H1 (cell line): ENCODE measurements at regions not wholly inside any gene's neighbourhood (a gene's known extent, or its start where the extent isn't known, plus 50 kb on each side); places are given as distances from the start of the nearest gene placed in this dataset.

ENCODE experiments used
- CTCF ChIA-PET: fragments of 300-600 bp; sonication (Branson Sonifier 250); formaldehyde crosslinking; loops from one replicate; lab custom pipeline; 2021; ENCODE audit not compliant: partially characterized antibody; lab: Charles Lee
- POLR2A ChIA-PET: fragments of 300-600 bp; sonication (Branson Sonifier 250); formaldehyde crosslinking; loops from one replicate; lab custom pipeline; 2021; ENCODE audit warnings: inconsistent platforms; ENCODE audit not compliant: partially characterized antibody; lab: Charles Lee
- DNase-seq, 2 experiments: peaks; one replicate each; pipeline versions ENCODE4 v3.0.0 to v3.0.0-alpha.2; 2010 to 2022; ENCODE audit warnings: low spot score in 2 of 2, low read depth in 1 of 2, mixed read lengths in 1 of 2
- FAIRE-seq: peaks from 2 replicates; lab custom pipeline; 2011; peaks lifted over from hg19 to GRCh38; lab: Jason Lieb, UNC
- H2AFZ ChIP-seq: 2 replicates; pipeline ENCODE4 v1.8.1; 2012; ENCODE audit warnings: low read length, inconsistent platforms
- H2AK5ac ChIP-seq: 2 replicates; pipeline ENCODE4 v1.6.1; 2013; ENCODE audit warnings: low read depth, low read length
- H2BK120ac ChIP-seq: replicated peaks from 2 replicates; pipeline ENCODE3; 2013; ENCODE audit warnings: low read depth, low read length, inconsistent platforms
- H2BK12ac ChIP-seq: 2 replicates; pipeline ENCODE4 v1.6.1; 2013; ENCODE audit warnings: low read depth, low read length
- H2BK15ac ChIP-seq: 2 replicates; pipeline ENCODE4 v1.6.1; 2013; ENCODE audit warnings: low read length
- H2BK20ac ChIP-seq: 2 replicates; pipeline ENCODE4 v1.6.1; 2013; ENCODE audit warnings: low read length
- H2BK5ac ChIP-seq: 2 replicates; pipeline ENCODE4 v1.6.1; 2013; ENCODE audit warnings: low read depth, low read length
- H3K14ac ChIP-seq: 2 replicates; pipeline ENCODE4 v1.6.1; 2013; ENCODE audit warnings: inconsistent platforms; ENCODE audit not compliant: insufficient read length
- H3K18ac ChIP-seq: 2 replicates; pipeline ENCODE4 v1.6.1; 2013; ENCODE audit warnings: low read length; ENCODE audit errors: extremely low read depth
- H3K23ac ChIP-seq: 2 replicates; pipeline ENCODE4 v1.6.1; 2013; ENCODE audit warnings: inconsistent platforms; ENCODE audit not compliant: insufficient read length
- H3K23me2 ChIP-seq: 2 replicates; pipeline ENCODE4 v1.6.1; 2013; ENCODE audit warnings: low read depth, low read length
- H3K27ac ChIP-seq: 2 replicates; pipeline ENCODE4 v1.6.1; 2011; ENCODE audit warnings: low read depth, low read length, inconsistent platforms
- H3K27me3 ChIP-seq, 4 experiments: replicated peaks in 1 of 4; 1 replicate in 1 of 4; 2 replicates in 3 of 4; pipeline versions ENCODE4 v1.6.1 to v1.8.1; 2011 to 2013; ENCODE audit warnings: low read length in 3 of 4, mild to moderate bottlenecking in 3 of 4, inconsistent platforms in 2 of 4, mixed read lengths in 2 of 4, moderate library complexity in 1 of 4; ENCODE audit not compliant: control insufficient read depth in 3 of 4, insufficient read depth in 3 of 4; ENCODE audit errors: extremely low read depth in 1 of 4
- H3K36me3 ChIP-seq, 4 experiments: 2 replicates each; pipeline versions ENCODE4 v1.6.1 to v1.8.1; 2011 to 2013; ENCODE audit warnings: mild to moderate bottlenecking in 4 of 4, low read length in 3 of 4, moderate library complexity in 2 of 4, control low read depth in 1 of 4, inconsistent platforms in 1 of 4; ENCODE audit not compliant: insufficient read depth in 4 of 4, control insufficient read depth in 2 of 4
- H3K4ac ChIP-seq: replicated peaks from 2 replicates; pipeline ENCODE3; 2013; ENCODE audit warnings: low read length, low read depth, mixed read lengths, inconsistent platforms; ENCODE audit not compliant: insufficient read length
- H3K4me1 ChIP-seq, 4 experiments: replicated peaks in 1 of 4; 1 replicate in 1 of 4; 2 replicates in 3 of 4; pipeline versions ENCODE4 v1.6.1 to v1.8.1; 2011 to 2013; ENCODE audit warnings: low read length in 3 of 4, inconsistent platforms in 2 of 4, mixed read lengths in 1 of 4; ENCODE audit not compliant: insufficient read depth in 4 of 4, control insufficient read depth in 3 of 4
- H3K4me2 ChIP-seq, 2 experiments: 2 replicates each; pipeline versions ENCODE4 v1.6.1 to v1.8.1; 2011 to 2013; ENCODE audit warnings: low read depth in 2 of 2, low read length in 2 of 2, control low read depth in 1 of 2, inconsistent platforms in 1 of 2, mild to moderate bottlenecking in 1 of 2; ENCODE audit not compliant: insufficient read depth in 1 of 2
- H3K4me3 ChIP-seq, 4 experiments: fragments of 200-600, 300-600 bp in 1 of 4; sonication (generic), shearing (Covaris generic), sonication (Bioruptor Twin) in 1 of 4; 2 replicates each; pipeline versions ENCODE4 v1.5.1 to v1.8.1; 2011 to 2016; ENCODE audit warnings: low read length in 4 of 4, low read depth in 3 of 4, control low read depth in 2 of 4, inconsistent platforms in 2 of 4, mild to moderate bottlenecking in 2 of 4, mixed read lengths in 1 of 4, moderate library complexity in 1 of 4; ENCODE audit not compliant: insufficient read depth in 2 of 4; ENCODE audit errors: extremely low read depth in 1 of 4
- H3K56ac ChIP-seq: replicated peaks from 2 replicates; pipeline ENCODE3; 2013; ENCODE audit warnings: low read depth, mild to moderate bottlenecking, mixed read lengths, low read length, inconsistent platforms; ENCODE audit not compliant: insufficient read length
- H3K79me1 ChIP-seq: 2 replicates; pipeline ENCODE4 v1.6.1; 2013; ENCODE audit warnings: low read depth, low read length, control low read depth
- H3K79me2 ChIP-seq, 2 experiments: 2 replicates each; pipeline versions ENCODE4 v1.6.1 to v1.8.1; 2012 to 2013; ENCODE audit warnings: low read length in 2 of 2, mild to moderate bottlenecking in 2 of 2, inconsistent platforms in 1 of 2; ENCODE audit not compliant: insufficient read depth in 2 of 2, control insufficient read depth in 1 of 2
- H3K9ac ChIP-seq, 4 experiments: replicated peaks in 1 of 4; 1 replicate in 1 of 4; 2 replicates in 3 of 4; pipeline versions ENCODE4 v1.6.1 to v1.8.1; 2011 to 2013; ENCODE audit warnings: low read depth in 3 of 4, low read length in 3 of 4, control low read depth in 2 of 4, mild to moderate bottlenecking in 2 of 4, moderate library complexity in 2 of 4, inconsistent platforms in 1 of 4; ENCODE audit errors: extremely low read depth in 1 of 4
- H3K9me3 ChIP-seq, 2 experiments: 2 replicates each; pipeline versions ENCODE4 v1.6.1 to v1.8.1; 2012 to 2013; ENCODE audit warnings: mild to moderate bottlenecking in 2 of 2, moderate library complexity in 2 of 2, control low read depth in 1 of 2, inconsistent platforms in 1 of 2, low read depth in 1 of 2, low read length in 1 of 2, mixed read lengths in 1 of 2; ENCODE audit not compliant: insufficient read depth in 2 of 2
- H4K20me1 ChIP-seq, 2 experiments: replicated peaks in 1 of 2; 2 replicates each; pipeline versions ENCODE3 to v1.8.1; 2011 to 2013; ENCODE audit warnings: inconsistent platforms in 2 of 2, low read length in 2 of 2, mild to moderate bottlenecking in 1 of 2; ENCODE audit not compliant: insufficient read depth in 2 of 2, control insufficient read depth in 1 of 2
- H4K5ac ChIP-seq: 2 replicates; pipeline ENCODE4 v1.6.1; 2013; ENCODE audit warnings: low read length, low read depth, mixed read lengths, inconsistent platforms; ENCODE audit not compliant: insufficient read length
- H4K8ac ChIP-seq: 2 replicates; pipeline ENCODE4 v1.8.0; 2013; ENCODE audit warnings: mild to moderate bottlenecking, moderate library complexity, low read length, inconsistent platforms; ENCODE audit not compliant: insufficient read depth; ENCODE audit errors: extremely low read depth
- H4K91ac ChIP-seq: replicated peaks from 2 replicates; pipeline ENCODE3; 2013; ENCODE audit warnings: low read length, mixed read lengths, inconsistent platforms; ENCODE audit not compliant: insufficient read length
- CBX5 ChIP-seq: fragments of 300-800, 300-1000 bp; sonication (generic); IDR thresholded peaks from 2 replicates; pipeline ENCODE4 v1.7.1; 2016; ENCODE audit warnings: antibody characterized with exemption, low read length, low read depth
- CHD1 ChIP-seq: IDR thresholded peaks from 2 replicates; pipeline ENCODE4 v1.6.1; 2012; ENCODE audit warnings: low read depth, low read length, improper control_type of control experiment
- CTCF ChIP-seq, 3 experiments: IDR thresholded peaks; 1 replicate in 2 of 3; 2 replicates in 1 of 3; pipeline versions ENCODE4 v1.5.1 to v1.6.1; 2011; ENCODE audit warnings: low read length in 3 of 3, mild to moderate bottlenecking in 3 of 3, inconsistent platforms in 2 of 3, low read depth in 1 of 3, moderate library complexity in 1 of 3; ENCODE audit not compliant: insufficient read depth in 1 of 3; ENCODE audit errors: control extremely low read depth in 1 of 3
- EGR1 ChIP-seq: IDR thresholded peaks from 2 replicates; pipeline ENCODE4 v1.6.1; 2011; ENCODE audit warnings: low read depth, low read length, borderline replicate concordance
- JUN ChIP-seq: IDR thresholded peaks from 2 replicates; pipeline ENCODE4 v1.6.1; 2011; ENCODE audit warnings: low read depth, mild to moderate bottlenecking, improper control_type of control experiment, low read length
- JUND ChIP-seq: IDR thresholded peaks from 2 replicates; pipeline ENCODE4 v1.6.1; 2011; ENCODE audit warnings: mild to moderate bottlenecking, improper control_type of control experiment, low read length
- RAD21 ChIP-seq, 2 experiments: IDR thresholded peaks in 1 of 2; conservative IDR thresholded peaks in 1 of 2; 2 replicates each; pipeline ENCODE4 v1.6.1; 2011; ENCODE audit warnings: low read depth in 2 of 2, low read length in 2 of 2, improper control_type of control experiment in 1 of 2, inconsistent platforms in 1 of 2, mild to moderate bottlenecking in 1 of 2, moderate library complexity in 1 of 2
- RBBP5 ChIP-seq: IDR thresholded peaks from 2 replicates; pipeline ENCODE4 v1.7.1; 2012; ENCODE audit warnings: low read depth, mild to moderate bottlenecking, inconsistent platforms, low read length, moderate library complexity, borderline replicate concordance
- SIN3A ChIP-seq, 2 experiments: IDR thresholded peaks in 1 of 2; conservative IDR thresholded peaks in 1 of 2; 2 replicates each; pipeline ENCODE4 v1.6.1; 2011 to 2012; ENCODE audit warnings: low read length in 2 of 2, improper control_type of control experiment in 1 of 2, low read depth in 1 of 2, mild to moderate bottlenecking in 1 of 2
- SIX5 ChIP-seq: IDR thresholded peaks from 2 replicates; pipeline ENCODE4 v1.6.1; 2011; ENCODE audit warnings: mild to moderate bottlenecking, low read depth, low read length
- TBP ChIP-seq: IDR thresholded peaks from 2 replicates; pipeline ENCODE4 v1.6.1; 2011; ENCODE audit warnings: low read depth, low read length, improper control_type of control experiment
- WGBS, 2 experiments: shearing (Covaris generic) in 1 of 2; methylation state at CpG; one replicate each; pipeline versions ENCODE4 v1.1.6 to v1.1.7; 2013 to 2015; ENCODE audit warnings: low lambda C conversion rate in 2 of 2, mixed read lengths in 2 of 2, inconsistent platforms in 1 of 2, low coverage in 1 of 2, missing lambda C conversion rate in 1 of 2; ENCODE audit not compliant: insufficient replicate concordance in 2 of 2, insufficient coverage in 1 of 2, insufficient read length in 1 of 2; ENCODE audit errors: extremely low coverage in 1 of 2, missing lambda C conversion rate in 1 of 2; 5-methylcytosine and 5-hydroxymethylcytosine counted together

GRCh38 chr2:121142452-121142851 is 142.6 kb downstream of the TFCP2L1 start:
- 70% methylated on average over 2 of the region's 2 CpGs; no CpG with 5 or more reads in 1 of the 2 experiments for WGBS, 2 experiments
- TF ChIP-seq SIN3A (conservative IDR thresholded peaks at IDR 0.05 in 1 of 2, IDR thresholded peaks at IDR 0.05 in 1 of 2; ENCODE audit: low read depth in 1 of 2, low read length in 2 of 2): no peak
- TF ChIP-seq CHD1: no peak
- no peak for TF ChIP-seq CTCF (IDR thresholded peaks at IDR 0.05; ENCODE audit: control extremely low read depth in 1 of 3, insufficient read depth in 1 of 3, low read depth in 1 of 3, low read length in 3 of 3)
- no peak for TF ChIP-seq JUN
- TF ChIP-seq CBX5: no peak
- TF ChIP-seq SIX5: no peak
- no peak for TF ChIP-seq JUND
- TF ChIP-seq RAD21 (IDR thresholded peaks at IDR 0.05 in 1 of 2, conservative IDR thresholded peaks at IDR 0.05 in 1 of 2; ENCODE audit: low read depth in 2 of 2, low read length in 2 of 2): no peak
- TF ChIP-seq RBBP5: no peak
- TF ChIP-seq TBP: no peak
- no peak for TF ChIP-seq EGR1

More at GRCh38 chr2:121142452-121142851, 142.6 kb downstream of the TFCP2L1 start:
- FAIRE-seq (no peak), DNase-seq (no peak)
- ChIA-PET CTCF (interaction anchor here (0.5 to 4.4 kb wide), 7 partner anchors 9 to 367 kb away, joined by 3 to 28 read pairs (median 3); no protein-coding TSS in a partner anchor), POLR2A (no interaction called here)
- H3K27ac ChIP-seq: no peak overlapping the region
- H4K91ac ChIP-seq: no peak overlapping the region
- no peaks in the 10 kb centered on the region for H4K20me1 ChIP-seq
- no peak overlapping the region for H3K23ac ChIP-seq
- H2BK5ac ChIP-seq: no peak overlapping the region
- H3K23me2 ChIP-seq: no peaks in the 10 kb centered on the region
- H3K79me2 ChIP-seq: no peaks in the 10 kb centered on the region
- no peak overlapping the region for H3K18ac ChIP-seq
- H2BK12ac ChIP-seq: 0 out of 2 replicates have a peak overlapping the region, but pooled peaks have one; percentile 14
- H2AK5ac ChIP-seq: no peak overlapping the region
- H3K4me2 ChIP-seq: no peak overlapping the region
- no peaks in the 10 kb centered on the region for H3K4me1 ChIP-seq
- no peak overlapping the region for H3K4ac ChIP-seq
- no peak overlapping the region for H2BK120ac ChIP-seq
- no peak overlapping the region for H3K9ac ChIP-seq
- no peaks in the 10 kb centered on the region for H3K9me3 ChIP-seq
- H2BK20ac ChIP-seq: no peak overlapping the region
- H2BK15ac ChIP-seq: no peak overlapping the region
- no peaks in the 10 kb centered on the region for H3K27me3 ChIP-seq
- H4K5ac ChIP-seq: no peak overlapping the region
- H3K79me1 ChIP-seq: no peaks in the 10 kb centered on the region
- no peak overlapping the region for H3K56ac ChIP-seq
- H3K14ac ChIP-seq: no peak overlapping the region
- no peak overlapping the region for H2AFZ ChIP-seq
- H4K8ac ChIP-seq: no peak overlapping the region
- no peaks in the 10 kb centered on the region for H3K36me3 ChIP-seq
- H3K4me3 ChIP-seq: no peak overlapping the region
